ENCODE measurements at regions not wholly inside any gene's neighbourhood (a gene's known extent, or its start where the extent isn't known, plus 50 kb on each side); places are given as distances from the start of the nearest gene placed in this dataset.
"Not testable (repeated sequence)": the region's sequence is repeated elsewhere in the genome, so short reads cannot be mapped to it uniquely, and the experiment has no call there.

- no peak overlapping the region for H3K4me3 ChIP-seq (ENCODE audit: low read length)
- TF ChIP-seq ZNF274 (IDR thresholded peaks at IDR 0.05; ENCODE audit: low read depth, low read length) = no peak
These were observed 50.8 kb upstream of the BOD1L1 start for GRCh38 chr4:13678186-13678924.

- H3K4me3 ChIP-seq (ENCODE audit: low read length) = no peak overlapping the region
- TF ChIP-seq ZNF274 (IDR thresholded peaks at IDR 0.05; ENCODE audit: low read depth, low read length) = no peak
These were observed 54.0 kb upstream of the BOD1L1 start for GRCh38 chr4:13681570-13681969.

- H3K4me3 ChIP-seq (ENCODE audit: low read length) = no peak overlapping the region
- no peak for TF ChIP-seq ZNF274 (IDR thresholded peaks at IDR 0.05; ENCODE audit: low read depth, low read length)
These were observed 66.7 kb upstream of the BOD1L1 start for GRCh38 chr4:13694256-13694655.

- H3K4me3 ChIP-seq (ENCODE audit: low read length) = no peak overlapping the region
- no peak for TF ChIP-seq ZNF274 (IDR thresholded peaks at IDR 0.05; ENCODE audit: low read depth, low read length)
These were observed 70.8 kb upstream of the BOD1L1 start for GRCh38 chr4:13698296-13698695.

GRCh38 chr4:13700021-13700857 is 72.7 kb upstream of the BOD1L1 start:
- TF ChIP-seq ZNF274 (IDR thresholded peaks at IDR 0.05; ENCODE audit: low read depth, low read length) = no peak
- H3K4me3 ChIP-seq (ENCODE audit: low read length) = no peak overlapping the region

- H3K4me3 ChIP-seq (ENCODE audit: low read length) = not testable (repeated sequence)
These were observed 73.3 kb upstream of the BOD1L1 start for GRCh38 chr4:13700858-13701140.

GRCh38 chr4:13701937-13702446 is 74.5 kb upstream of the BOD1L1 start:
- H3K4me3 ChIP-seq (ENCODE audit: low read length) = no peak overlapping the region
- no peak for TF ChIP-seq ZNF274 (IDR thresholded peaks at IDR 0.05; ENCODE audit: low read depth, low read length)

- H3K4me3 ChIP-seq (ENCODE audit: low read length) = no peak overlapping the region
- TF ChIP-seq ZNF274 (IDR thresholded peaks at IDR 0.05; ENCODE audit: low read depth, low read length) = no peak
These were observed 75.6 kb upstream of the BOD1L1 start for GRCh38 chr4:13703096-13703495.

- H3K4me3 ChIP-seq (ENCODE audit: low read length) = no peak overlapping the region
- no peak for TF ChIP-seq ZNF274 (IDR thresholded peaks at IDR 0.05; ENCODE audit: low read depth, low read length)
These were observed 76.5 kb upstream of the BOD1L1 start for GRCh38 chr4:13704035-13704434.

GRCh38 chr4:13704761-13705160 is 77.2 kb upstream of the BOD1L1 start:
- no peak overlapping the region for H3K4me3 ChIP-seq (ENCODE audit: low read length)
- TF ChIP-seq ZNF274 (IDR thresholded peaks at IDR 0.05; ENCODE audit: low read depth, low read length) = no peak

- no peak for TF ChIP-seq ZNF274 (IDR thresholded peaks at IDR 0.05; ENCODE audit: low read depth, low read length)
- no peak overlapping the region for H3K4me3 ChIP-seq (ENCODE audit: low read length)
These were observed 78.1 kb upstream of the BOD1L1 start for GRCh38 chr4:13705521-13706041.

GRCh38 chr4:13706120-13706519 is 78.6 kb upstream of the BOD1L1 start:
- no peak overlapping the region for H3K4me3 ChIP-seq (ENCODE audit: low read length)
- no peak for TF ChIP-seq ZNF274 (IDR thresholded peaks at IDR 0.05; ENCODE audit: low read depth, low read length)

- H3K4me3 ChIP-seq (ENCODE audit: low read length) = no peak overlapping the region
- TF ChIP-seq ZNF274 (IDR thresholded peaks at IDR 0.05; ENCODE audit: low read depth, low read length) = no peak
These were observed 79.2 kb upstream of the BOD1L1 start for GRCh38 chr4:13706716-13707115.

- no peak for TF ChIP-seq ZNF274 (IDR thresholded peaks at IDR 0.05; ENCODE audit: low read depth, low read length)
- H3K4me3 ChIP-seq (ENCODE audit: low read length) = no peak overlapping the region
These were observed 82.8 kb upstream of the BOD1L1 start for GRCh38 chr4:13710246-13710885.

All from GM08714 (cell line).